ENCODE measurements at regions not wholly inside any gene's neighbourhood (a gene's known extent, or its start where the extent isn't known, plus 50 kb on each side); places are given as distances from the start of the nearest gene placed in this dataset.

- TF ChIP-seq CTCF (IDR thresholded peaks at IDR 0.05) (no peak), USF2 (CRISPR knock-in tag; IDR thresholded peaks at IDR 0.05) (no peak), SP1 (CRISPR knock-in tag; conservative IDR thresholded peaks at IDR 0.05) (no peak), NFYB (CRISPR knock-in tag; conservative IDR thresholded peaks at IDR 0.05; ENCODE audit: low read depth) (no peak), TEAD1 (CRISPR knock-in tag; IDR thresholded peaks at IDR 0.05) (no peak), NR2C2 (CRISPR knock-in tag; IDR thresholded peaks at IDR 0.05) (no peak), STAT6 (CRISPR knock-in tag; conservative IDR thresholded peaks at IDR 0.05; ENCODE audit: low read depth) (no peak), USF1 (CRISPR knock-in tag; IDR thresholded peaks at IDR 0.05) (no peak), E2F4 (CRISPR knock-in tag; IDR thresholded peaks at IDR 0.05; ENCODE audit: borderline replicate concordance, low read depth) (no peak), MAX (CRISPR knock-in tag; IDR thresholded peaks at IDR 0.05) (no peak), IRF1 (CRISPR knock-in tag; IDR thresholded peaks at IDR 0.05) (no peak), MLX (CRISPR knock-in tag; IDR thresholded peaks at IDR 0.05) (no peak), RORB (CRISPR knock-in tag; IDR thresholded peaks at IDR 0.05) (no peak), IRF2 (CRISPR knock-in tag; IDR thresholded peaks at IDR 0.05; ENCODE audit: borderline replicate concordance, low read depth) (no peak)
Observed at GRCh38 chr15:96108405-96108804, 222.1 kb upstream of the NR2F2 start.
